Kasumi-1 (cell line): ENCODE measurements at regions not wholly inside any gene's neighbourhood (a gene's known extent, or its start where the extent isn't known, plus 50 kb on each side); places are given as distances from the start of the nearest gene placed in this dataset.

ENCODE experiments used
- DNase-seq, 2 experiments: peaks; one replicate each; lab custom pipeline; 2025; lab: John Stamatoyannopoulos, UW

- no peak for DNase-seq
Measured at GRCh38 chr15:69843276-69843899, 254.3 kb downstream of the TLE3 start.

GRCh38 chr15:69843900-69844304 is 253.8 kb downstream of the TLE3 start:
- no peak for DNase-seq

- DNase-seq: no peak
Measured at GRCh38 chr15:69845159-69845558, 252.6 kb downstream of the TLE3 start.

DNA sequence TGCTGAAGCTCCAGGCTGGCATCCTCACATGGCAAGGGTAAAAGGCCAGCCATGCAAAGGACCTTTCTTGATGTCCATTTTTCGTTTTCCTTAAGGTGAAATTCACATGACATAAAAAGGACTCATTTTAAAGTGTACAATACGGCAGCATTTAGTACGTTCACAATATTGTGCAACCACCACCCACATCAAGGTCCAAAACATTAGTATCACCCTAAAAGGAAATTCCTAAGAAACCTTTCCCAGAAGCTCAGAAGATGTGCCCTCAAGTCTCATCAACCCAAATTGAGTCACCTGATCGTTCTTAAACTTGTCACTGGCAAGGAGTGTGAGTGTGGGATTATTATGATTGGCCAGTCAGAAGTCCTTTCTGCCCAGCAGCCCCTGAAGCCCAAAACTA is 250.1 kb downstream of the TLE3 start:
- no peak for DNase-seq

DNA sequence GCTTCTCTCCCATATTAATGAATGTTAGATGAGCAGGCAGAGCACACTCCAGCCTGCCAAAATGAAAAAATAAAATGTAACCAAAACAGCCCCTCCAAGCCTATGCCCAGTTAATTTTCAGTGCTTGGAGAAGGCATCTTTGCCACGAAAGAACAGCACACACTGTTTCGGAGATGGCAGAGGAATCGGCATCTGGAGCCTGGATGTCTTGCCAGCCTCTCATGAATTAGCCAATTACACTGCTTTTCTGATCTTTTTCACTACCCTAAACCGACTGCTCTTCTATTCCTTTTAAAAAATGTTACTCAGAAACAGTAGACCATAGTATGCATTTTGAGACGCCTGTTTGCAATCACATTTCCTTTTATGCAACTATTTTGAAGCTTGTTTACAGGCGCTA is 249.6 kb downstream of the TLE3 start:
- no peak for DNase-seq

GRCh38 chr15:69848551-69849231 is 249.0 kb downstream of the TLE3 start:
- DNase-seq: no peak

DNA sequence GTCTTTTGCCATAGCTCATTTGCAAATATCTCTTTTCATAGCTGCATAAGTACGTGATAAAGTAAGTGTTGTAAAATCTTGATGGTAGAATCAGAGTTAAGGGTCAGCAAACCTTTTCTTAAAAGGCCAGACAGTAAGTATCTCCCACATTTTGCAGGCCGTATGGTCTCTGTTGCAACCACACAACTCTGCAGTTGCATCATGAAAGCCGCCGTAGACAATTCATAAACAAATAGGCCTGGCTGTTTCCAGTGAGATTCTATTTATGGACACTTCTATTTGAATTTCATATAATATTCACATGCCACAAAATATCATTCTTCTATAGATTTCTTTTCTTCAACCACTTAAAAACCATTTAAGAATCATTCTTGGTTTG is 248.5 kb downstream of the TLE3 start:
- DNase-seq: no peak

DNA sequence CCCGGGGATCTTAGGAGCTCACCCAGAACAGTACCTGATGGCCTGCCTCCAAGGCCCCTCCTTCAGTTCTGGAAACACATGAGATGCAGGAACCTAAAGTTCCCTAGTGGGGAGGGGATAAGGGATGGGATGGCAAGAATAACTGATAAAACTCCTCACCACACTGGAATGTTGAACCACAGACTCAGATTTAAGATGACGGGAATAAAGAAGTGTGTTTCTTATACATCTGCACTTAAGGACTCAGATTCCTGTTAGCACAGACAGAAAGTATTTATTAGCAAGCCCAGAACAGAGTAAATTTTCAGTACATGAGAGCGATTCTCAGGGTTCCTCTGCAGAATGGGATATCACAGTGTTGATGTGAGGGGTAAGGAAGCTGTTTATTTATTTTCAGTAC is 245.2 kb downstream of the TLE3 start:
- DNase-seq: no peak

- no peak for DNase-seq
Measured at GRCh38 chr15:69852916-69853315, 244.8 kb downstream of the TLE3 start.

- DNase-seq: no peak
Measured at GRCh38 chr15:69853544-69853951, 244.2 kb downstream of the TLE3 start.

- no peak for DNase-seq
Measured at GRCh38 chr15:69854001-69854400, 243.7 kb downstream of the TLE3 start.

GRCh38 chr15:69854521-69855181 is 243.1 kb downstream of the TLE3 start:
- no peak for DNase-seq

DNA sequence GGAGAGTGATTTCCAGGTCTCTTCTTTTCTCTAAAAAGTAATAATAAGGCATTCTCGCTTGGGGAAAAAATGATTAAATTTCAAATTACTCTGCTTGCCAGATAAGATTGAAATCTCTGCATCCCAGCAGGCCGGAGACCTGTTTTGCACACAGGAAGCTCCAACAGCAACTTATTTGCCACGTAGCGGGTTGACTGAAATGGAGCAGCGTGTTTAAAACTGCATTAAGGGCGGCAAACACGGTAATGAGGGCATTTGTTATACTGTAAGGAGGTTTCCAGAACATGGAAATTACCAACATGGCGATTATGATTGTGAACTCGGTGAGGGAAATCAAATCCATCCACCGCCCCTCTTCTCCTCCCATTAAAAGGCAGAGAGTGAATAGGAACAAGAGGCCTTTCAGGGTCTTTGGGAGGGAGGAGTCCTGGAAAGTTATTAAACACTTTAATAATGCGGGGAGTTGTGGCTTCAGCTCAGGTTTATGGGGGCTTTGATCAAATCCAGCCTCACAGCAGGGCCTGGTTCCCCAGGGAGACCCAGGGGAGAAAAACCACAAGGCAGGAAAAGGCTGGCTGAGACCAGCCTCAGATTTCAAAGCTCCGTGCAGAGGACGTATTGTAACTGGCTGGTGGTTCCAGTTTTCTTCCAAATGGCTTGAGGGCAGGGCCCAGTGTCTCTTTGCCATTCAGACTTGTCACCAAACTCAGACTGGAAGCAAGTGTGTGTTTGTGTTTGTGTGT is 242.3 kb downstream of the TLE3 start:
- DNase-seq: no peak

DNA sequence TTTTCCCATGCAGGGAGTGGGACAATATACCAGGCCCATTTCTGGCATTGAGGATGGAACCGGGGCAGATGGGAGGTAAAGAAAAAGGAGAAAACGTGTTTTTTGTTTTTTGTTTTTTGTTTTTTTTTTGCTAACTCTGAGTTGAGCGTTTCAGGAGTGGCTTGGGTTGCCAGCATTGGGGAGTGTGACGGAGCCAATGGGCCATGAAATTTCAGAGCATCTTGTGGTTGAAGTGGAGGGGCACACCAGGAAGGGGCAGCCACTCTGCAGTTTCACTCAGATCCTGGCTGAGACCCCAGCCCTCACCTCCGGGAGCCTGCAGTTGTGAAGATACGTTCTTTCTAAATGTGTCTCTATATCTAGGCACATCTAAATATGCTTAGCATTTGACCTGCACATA is 240.5 kb downstream of the TLE3 start:
- no peak for DNase-seq

- DNase-seq: no peak
Measured at GRCh38 chr15:69857686-69858391, 239.9 kb downstream of the TLE3 start.

GRCh38 chr15:69858456-69858855 is 239.3 kb downstream of the TLE3 start:
- DNase-seq: no peak

- no peak for DNase-seq
Measured at GRCh38 chr15:69859866-69860265, 237.9 kb downstream of the TLE3 start.

- no peak for DNase-seq
Measured at GRCh38 chr15:69860321-69860720, 237.4 kb downstream of the TLE3 start.

DNA sequence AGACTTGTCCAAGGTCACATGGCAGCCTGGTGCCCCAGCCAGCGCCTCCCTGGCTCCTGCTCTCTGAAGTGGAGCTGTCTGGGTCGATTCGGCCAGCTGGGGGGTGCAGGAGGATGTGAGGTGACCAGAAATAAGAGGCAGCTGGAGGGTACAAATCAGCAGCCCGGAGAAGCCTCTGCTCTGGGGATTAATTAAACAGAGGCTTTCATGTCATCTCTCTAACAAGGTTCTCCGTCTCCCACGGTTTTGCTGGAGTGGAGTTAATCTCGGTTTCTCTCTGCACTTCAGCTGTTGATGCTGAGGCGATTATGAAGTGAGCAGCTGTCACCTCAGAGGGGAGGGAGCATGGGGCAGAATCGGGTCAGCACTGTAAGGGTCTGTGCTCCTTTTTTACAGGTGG is 236.8 kb downstream of the TLE3 start:
- DNase-seq: no peak

GRCh38 chr15:69861331-69862171 is 236.2 kb downstream of the TLE3 start:
- DNase-seq: no peak

- no peak for DNase-seq
Measured at GRCh38 chr15:69862540-69862939, 235.2 kb downstream of the TLE3 start.
